T-cell (primary cell): ENCODE measurements at regions not wholly inside any gene's neighbourhood (a gene's known extent, or its start where the extent isn't known, plus 50 kb on each side); places are given as distances from the start of the nearest gene placed in this dataset.

Source experiments
- ATAC-seq, 4 experiments: fragments of 200-7000 bp in 3 of 4; fragments of 150-1000 bp in 1 of 4; cut with Tn5 transposase; replicated peaks in 1 of 4; 1 replicate in 3 of 4; 2 replicates in 1 of 4; pipeline ENCODE4 v1.10.0; 2021; ENCODE audit warnings: moderate library complexity in 3 of 4, mild to moderate bottlenecking in 2 of 4, moderate number of reproducible peaks in 1 of 4
- CTCF ChIA-PET, 2 donors: fragments of 300-600 bp; sonication (Branson Sonifier 250); formaldehyde crosslinking; loops; one replicate each; lab custom pipeline; 2022; ENCODE audit warnings: antibody characterized with exemption in 2 of 2; lab: Charles Lee
- POLR2A ChIA-PET, 2 donors: fragments of 300-600 bp; sonication (Branson Sonifier 250); formaldehyde crosslinking; loops; one replicate each; lab custom pipeline; 2022; ENCODE audit warnings: antibody characterized with exemption in 2 of 2; lab: Charles Lee
- DNase-seq, 35 experiments: peaks; one replicate each; pipeline versions ENCODE4 v3.0.0 to v3.0.0-alpha.2; 2013 to 2023
- H3K27ac ChIP-seq: one replicate; pipeline ENCODE4 v1.5.1; 2013; ENCODE audit warnings: low read length
- H3K27me3 ChIP-seq, 2 experiments: replicated peaks in 1 of 2; 1 replicate in 1 of 2; 2 replicates in 1 of 2; pipeline versions ENCODE4 v1.6.1 to v1.7.0; 2013; ENCODE audit warnings: low read length in 1 of 2, mixed read lengths in 1 of 2; ENCODE audit not compliant: control insufficient read depth in 2 of 2, insufficient read depth in 2 of 2; ENCODE audit errors: extremely low read depth in 1 of 2
- H3K36me3 ChIP-seq, 2 donors: 1 replicate in 1 of 2; 2 replicates in 1 of 2; pipeline versions ENCODE4 v1.6.1 to v1.7.0; 2013; ENCODE audit warnings: low read length in 1 of 2; ENCODE audit not compliant: control insufficient read depth in 2 of 2, insufficient read depth in 1 of 2; ENCODE audit errors: extremely low read depth in 1 of 2
- H3K4me1 ChIP-seq, 2 experiments: 1 replicate in 1 of 2; 2 replicates in 1 of 2; pipeline versions ENCODE4 v1.6.1 to v1.7.0; 2013; ENCODE audit warnings: low read length in 2 of 2, mixed read lengths in 1 of 2; ENCODE audit not compliant: insufficient read depth in 2 of 2, control insufficient read depth in 1 of 2; ENCODE audit errors: extremely low read depth in 1 of 2
- H3K4me3 ChIP-seq, 2 donors: 1 replicate in 1 of 2; 2 replicates in 1 of 2; pipeline versions ENCODE4 v1.5.1 to v1.7.0; 2013; ENCODE audit warnings: mild to moderate bottlenecking in 2 of 2, low read length in 1 of 2, moderate library complexity in 1 of 2; ENCODE audit not compliant: control insufficient read depth in 1 of 2; ENCODE audit errors: extremely low read depth in 1 of 2
- H3K9me3 ChIP-seq: 2 replicates; pipeline ENCODE4 v1.7.0; 2013
- H3K27ac Mint-ChIP-seq, 2 donors: one replicate each; pipeline ENCODE4 v1.8.0; 2020 to 2021; ENCODE audit warnings: mild to moderate bottlenecking in 2 of 2, mixed read lengths in 2 of 2
- H3K27me3 Mint-ChIP-seq, 2 donors: one replicate each; pipeline ENCODE4 v1.8.0; 2021 to 2022; ENCODE audit warnings: mixed read lengths in 2 of 2
- H3K36me3 Mint-ChIP-seq: one replicate; pipeline ENCODE4 v1.8.0; 2021; ENCODE audit warnings: mixed read lengths
- H3K4me1 Mint-ChIP-seq, 3 donors: one replicate each; pipeline ENCODE4 v1.8.0; 2020 to 2022; ENCODE audit warnings: mixed read lengths in 3 of 3, mild to moderate bottlenecking in 1 of 3
- H3K4me3 Mint-ChIP-seq, 3 donors: one replicate each; pipeline ENCODE4 v1.8.0; 2020 to 2022; ENCODE audit warnings: mild to moderate bottlenecking in 3 of 3, mixed read lengths in 3 of 3, moderate library complexity in 3 of 3
- H3K9me3 Mint-ChIP-seq, 3 donors: one replicate each; pipeline ENCODE4 v1.8.0; 2020 to 2022; ENCODE audit warnings: mixed read lengths in 3 of 3
- WGBS: methylation state at CpG from one replicate; pipeline ENCODE4 v1.1.5; 2013; ENCODE audit warnings: missing lambda C conversion rate; ENCODE audit not compliant: insufficient coverage; 5-methylcytosine and 5-hydroxymethylcytosine counted together

- ChIA-PET POLR2A (no interaction called here), CTCF (no interaction called here)
- ATAC-seq (no peak), DNase-seq (no peak)
- no peaks in the 10 kb centered on the region for H3K36me3 Mint-ChIP-seq
- Histone ChIP-seq H3K27me3 (no peaks in the 10 kb centered on the region), H3K9me3 (no peaks in the 10 kb centered on the region), H3K36me3 (no peaks in the 10 kb centered on the region), H3K4me3 (no peak overlapping the region), H3K4me1 (no peaks in the 10 kb centered on the region), H3K27ac (no peak overlapping the region)
- 38% methylated on average over 2 of the region's 2 CpGs for WGBS
- no peak overlapping the region for H3K27ac Mint-ChIP-seq
- no peak overlapping the region for H3K4me3 Mint-ChIP-seq
- H3K4me1 Mint-ChIP-seq = no peaks in the 10 kb centered on the region
- H3K27me3 Mint-ChIP-seq = no peaks in the 10 kb centered on the region
- H3K9me3 Mint-ChIP-seq = peaks cover 0 to 2% (median 0%) of the 10 kb centered on the region in 3 donors
These were observed 530.6 kb upstream of the IL12A start for GRCh38 chr3:159458010-159458409.

GRCh38 chr3:159458982-159459381 is 529.7 kb upstream of the IL12A start:
- WGBS = no CpG with 5 or more reads among the region's 2 CpGs
- Histone ChIP-seq H3K36me3 (no peaks in the 10 kb centered on the region), H3K9me3 (no peaks in the 10 kb centered on the region), H3K4me3 (no peak overlapping the region), H3K4me1 (no peaks in the 10 kb centered on the region), H3K27me3 (no peaks in the 10 kb centered on the region), H3K27ac (no peak overlapping the region)
- no peak for ATAC-seq
- Mint-ChIP-seq H3K9me3 (peaks cover 0 to 2% (median 0%) of the 10 kb centered on the region in 3 donors), H3K4me3 (no peak overlapping the region), H3K27me3 (no peaks in the 10 kb centered on the region), H3K36me3 (no peaks in the 10 kb centered on the region), H3K4me1 (no peaks in the 10 kb centered on the region), H3K27ac (no peak overlapping the region)
- POLR2A ChIA-PET = interaction anchor here in 1 of 2 donors (0.6 kb wide), 1 partner anchor 18 kb away, joined by 4 read pairs; no protein-coding TSS in a partner anchor
- CTCF ChIA-PET = no interaction called here
- DNase-seq = no peak

- DNase-seq = no peak
- no peak overlapping the region for H3K4me3 Mint-ChIP-seq
- no peak for ATAC-seq
- WGBS = 20% methylated on average over 1 of the region's 4 CpGs
- H3K27me3 Mint-ChIP-seq = no peaks in the 10 kb centered on the region
- ChIA-PET POLR2A (no interaction called here), CTCF (no interaction called here)
- Histone ChIP-seq H3K9me3 (no peaks in the 10 kb centered on the region), H3K36me3 (no peaks in the 10 kb centered on the region), H3K4me3 (no peak overlapping the region), H3K4me1 (no peaks in the 10 kb centered on the region), H3K27ac (no peak overlapping the region), H3K27me3 (no peaks in the 10 kb centered on the region)
- no peaks in the 10 kb centered on the region for H3K36me3 Mint-ChIP-seq
- H3K9me3 Mint-ChIP-seq = peaks cover 0 to 4% (median 0%) of the 10 kb centered on the region in 3 donors
- H3K27ac Mint-ChIP-seq = no peak overlapping the region
- H3K4me1 Mint-ChIP-seq = no peaks in the 10 kb centered on the region
These were observed 516.0 kb upstream of the IL12A start for GRCh38 chr3:159472611-159473010.

- peaks cover 0 to 6% (median 1%) of the 10 kb centered on the region in 3 donors for H3K9me3 Mint-ChIP-seq
- no peak overlapping the region for H3K27ac Mint-ChIP-seq
- ChIA-PET CTCF (interaction anchor here in 1 of 2 donors (0.6 kb wide), 1 partner anchor 27 kb away, joined by 3 read pairs; no protein-coding TSS in a partner anchor), POLR2A (no interaction called here)
- no peaks in the 10 kb centered on the region for H3K4me1 Mint-ChIP-seq
- no peaks in the 10 kb centered on the region for H3K27me3 Mint-ChIP-seq
- DNase-seq (no peak), ATAC-seq (no peak)
- Histone ChIP-seq H3K27ac (no peak overlapping the region), H3K4me3 (no peak overlapping the region), H3K9me3 (no peaks in the 10 kb centered on the region), H3K27me3 (no peaks in the 10 kb centered on the region), H3K4me1 (no peaks in the 10 kb centered on the region), H3K36me3 (no peaks in the 10 kb centered on the region)
- WGBS = no CpG with 5 or more reads among the region's 1 CpG
- H3K4me3 Mint-ChIP-seq = no peak overlapping the region
- no peaks in the 10 kb centered on the region for H3K36me3 Mint-ChIP-seq
These were observed 515.4 kb upstream of the IL12A start for GRCh38 chr3:159473206-159473605.

- POLR2A ChIA-PET = no interaction called here
- H3K4me1 Mint-ChIP-seq = no peaks in the 10 kb centered on the region
- Histone ChIP-seq H3K4me1 (no peaks in the 10 kb centered on the region), H3K27ac (no peak overlapping the region), H3K27me3 (no peaks in the 10 kb centered on the region), H3K36me3 (no peaks in the 10 kb centered on the region), H3K4me3 (no peak overlapping the region), H3K9me3 (no peaks in the 10 kb centered on the region)
- H3K9me3 Mint-ChIP-seq = peaks cover 4 to 8% (median 6%) of the 10 kb centered on the region in 3 donors
- H3K27ac Mint-ChIP-seq = no peak overlapping the region
- no peaks in the 10 kb centered on the region for H3K36me3 Mint-ChIP-seq
- CTCF ChIA-PET = no interaction called here
- no peak for ATAC-seq
- no peaks in the 10 kb centered on the region for H3K27me3 Mint-ChIP-seq
- DNase-seq = no peak
- no peak overlapping the region for H3K4me3 Mint-ChIP-seq
These were observed 508.6 kb upstream of the IL12A start for GRCh38 chr3:159480046-159480445.

- POLR2A ChIA-PET = no interaction called here
- peaks cover 6 to 9% (median 7%) of the 10 kb centered on the region in 3 donors for H3K9me3 Mint-ChIP-seq
- Histone ChIP-seq H3K4me1 (no peaks in the 10 kb centered on the region), H3K9me3 (no peaks in the 10 kb centered on the region), H3K4me3 (no peak overlapping the region), H3K27me3 (no peaks in the 10 kb centered on the region), H3K36me3 (no peaks in the 10 kb centered on the region), H3K27ac (no peak overlapping the region)
- no peak overlapping the region for H3K4me3 Mint-ChIP-seq
- no peak overlapping the region for H3K27ac Mint-ChIP-seq
- H3K4me1 Mint-ChIP-seq = no peaks in the 10 kb centered on the region
- ATAC-seq (no peak), DNase-seq (no peak)
- no peaks in the 10 kb centered on the region for H3K27me3 Mint-ChIP-seq
- 60% methylated on average over 1 of the region's 3 CpGs for WGBS
- H3K36me3 Mint-ChIP-seq = no peaks in the 10 kb centered on the region
- CTCF ChIA-PET = no interaction called here
These were observed 506.2 kb upstream of the IL12A start for GRCh38 chr3:159482241-159482993.
